HCT116 (cell line): ENCODE measurements at regions not wholly inside any gene's neighbourhood (a gene's known extent, or its start where the extent isn't known, plus 50 kb on each side); places are given as distances from the start of the nearest gene placed in this dataset.

ENCODE experiments used
- ATAC-seq: fragments of 200-7000 bp; cut with Tn5 transposase; 2 replicates; pipeline ENCODE4 v1.9.1; 2020; ENCODE audit warnings: mild to moderate bottlenecking, moderate library complexity
- BruUV-seq: library from RNA; stranded (reverse); fragments of 400-500 nt; replicated peaks from 2 replicates; lab custom pipeline; 2021; lab: Mats Ljungman, UMichigan
- CTCF ChIA-PET: fragments of 300-600 bp; sonication (Branson Sonifier 250); formaldehyde crosslinking; loops from one replicate; lab custom pipeline; 2021; ENCODE audit warnings: antibody characterized with exemption; lab: Charles Lee
- POLR2A ChIA-PET: fragments of 300-600, 350-600 bp; sonication (Branson Sonifier 250); formaldehyde crosslinking; loops from one replicate; lab custom pipeline; 2021; ENCODE audit warnings: antibody characterized with exemption; lab: Charles Lee
- RAD21 ChIA-PET, 2 experiments: fragments of 300-600 bp; sonication (Branson Sonifier 250); formaldehyde crosslinking; loops; one replicate each; lab custom pipeline; 2023; ENCODE audit warnings: low total read pairs in 2 of 2; ENCODE audit not compliant: uncharacterized antibody in 2 of 2, unreplicated experiment in 2 of 2, low non-redundant PET in 1 of 2; lab: Charles Lee
- DNase-seq: peaks from one replicate; pipeline ENCODE4 v3.0.0-alpha.2; 2010; ENCODE audit warnings: low read depth, low spot score
- H2AFZ ChIP-seq: fragments of 200-600 bp; shearing (Covaris generic), sonication (generic); 2 replicates; pipeline ENCODE4 v1.6.1; 2017; ENCODE audit warnings: low read depth, mixed run types, mixed read lengths, antibody characterized with exemption, low read length; ENCODE audit not compliant: poor library complexity, severe bottlenecking
- H3K27ac ChIP-seq: 2 replicates; pipeline ENCODE4 v1.5.1; 2012; ENCODE audit warnings: low read depth, low read length
- H3K27me3 ChIP-seq: fragments of 200-600 bp; sonication (generic); 2 replicates; pipeline ENCODE4 v1.6.1; 2016; ENCODE audit warnings: mixed run types, low read length, mixed read lengths; ENCODE audit not compliant: insufficient read depth
- H3K36me3 ChIP-seq, 2 experiments: fragments of 200-500 bp in 1 of 2; fragments of 200-600 bp in 1 of 2; sonication (Bioruptor generic) in 1 of 2; sonication (generic) in 1 of 2; 2 replicates each; pipeline versions ENCODE4 v1.5.1 to v1.6.1; 2014 to 2016; ENCODE audit warnings: low read length in 2 of 2, inconsistent platforms in 1 of 2, mixed read lengths in 1 of 2, mixed run types in 1 of 2; ENCODE audit not compliant: insufficient read depth in 2 of 2, control insufficient read depth in 1 of 2
- H3K4me1 ChIP-seq, 2 experiments: fragments of 200-600 bp in 1 of 2; sonication (generic) in 1 of 2; 2 replicates each; pipeline versions ENCODE4 v1.5.1 to v1.6.1; 2012 to 2017; ENCODE audit warnings: low read length in 2 of 2, inconsistent platforms in 1 of 2, mild to moderate bottlenecking in 1 of 2, mixed read lengths in 1 of 2, mixed run types in 1 of 2, moderate library complexity in 1 of 2; ENCODE audit not compliant: insufficient read depth in 2 of 2, control insufficient read depth in 1 of 2
- H3K4me2 ChIP-seq: fragments of 200-600 bp; sonication (generic); 2 replicates; pipeline ENCODE4 v1.6.1; 2017; ENCODE audit warnings: mixed run types, low read length, mixed read lengths
- H3K4me3 ChIP-seq, 2 experiments: fragments of 200-600 bp in 1 of 2; sonication (generic) in 1 of 2; replicated peaks in 1 of 2; 2 replicates each; pipeline ENCODE4 v1.5.1; 2011 to 2016; ENCODE audit warnings: low read length in 2 of 2, control low read depth in 1 of 2, low read depth in 1 of 2, mild to moderate bottlenecking in 1 of 2, mixed read lengths in 1 of 2, mixed run types in 1 of 2
- H3K79me2 ChIP-seq: fragments of 200-600 bp; sonication (generic); 2 replicates; pipeline ENCODE4 v1.6.1; 2017; ENCODE audit warnings: mild to moderate bottlenecking, mixed run types, low read length, moderate library complexity, mixed read lengths; ENCODE audit not compliant: insufficient read depth
- H3K9ac ChIP-seq: fragments of 200-600 bp; sonication (generic); 2 replicates; pipeline ENCODE4 v1.6.1; 2016; ENCODE audit warnings: low read length, mixed read lengths
- H3K9me2 ChIP-seq: fragments of 200-600 bp; sonication (generic), shearing (Covaris generic); 2 replicates; pipeline ENCODE4 v1.6.1; 2017; ENCODE audit warnings: mixed run types, mild to moderate bottlenecking, moderate library complexity; ENCODE audit not compliant: insufficient read depth
- H3K9me3 ChIP-seq, 2 experiments: fragments of 200-500 bp in 1 of 2; fragments of 200-600 bp in 1 of 2; sonication (Bioruptor generic) in 1 of 2; sonication (generic) in 1 of 2; 2 replicates each; pipeline ENCODE4 v1.6.1; 2014 to 2017; ENCODE audit warnings: low read length in 2 of 2, mixed read lengths in 2 of 2, inconsistent platforms in 1 of 2, low read depth in 1 of 2, mild to moderate bottlenecking in 1 of 2, mixed run types in 1 of 2, moderate library complexity in 1 of 2; ENCODE audit not compliant: control insufficient read depth in 1 of 2, insufficient read depth in 1 of 2
- H4K20me1 ChIP-seq: fragments of 200-600 bp; sonication (generic), shearing (Covaris generic); 2 replicates; pipeline ENCODE4 v1.6.1; 2017; ENCODE audit warnings: mixed run types, mild to moderate bottlenecking, moderate library complexity; ENCODE audit not compliant: insufficient read depth
- CEBPB ChIP-seq: IDR thresholded peaks from 2 replicates; pipeline ENCODE4 v1.6.1; 2012; ENCODE audit warnings: low read depth
- CTCF ChIP-seq, 3 experiments: fragments of 200-600 bp in 1 of 3; sonication (generic) in 1 of 3; IDR thresholded peaks in 2 of 3; conservative IDR thresholded peaks in 1 of 3; 2 replicates each; pipeline ENCODE4 v1.5.1; 2012 to 2017; ENCODE audit warnings: low read depth in 2 of 3, low read length in 2 of 3, antibody characterized with exemption in 1 of 3, borderline replicate concordance in 1 of 3, control low read depth in 1 of 3, mild to moderate bottlenecking in 1 of 3, mixed read lengths in 1 of 3, mixed run types in 1 of 3, moderate library complexity in 1 of 3; ENCODE audit not compliant: insufficient read depth in 1 of 3
- EGR1 ChIP-seq: IDR thresholded peaks from 2 replicates; pipeline ENCODE4 v1.6.1; 2012; ENCODE audit warnings: low read depth
- ELF1 ChIP-seq: IDR thresholded peaks from 2 replicates; pipeline ENCODE4 v1.6.1; 2012; ENCODE audit warnings: low read depth, borderline replicate concordance
- EZH2 ChIP-seq: fragments of 200-600 bp; sonication (generic); IDR thresholded peaks from 2 replicates; pipeline ENCODE4 v1.6.1; 2017; ENCODE audit warnings: antibody characterized with exemption, mixed run types
- JUND ChIP-seq: IDR thresholded peaks from 2 replicates; pipeline ENCODE4 v1.6.1; 2012
- MAX ChIP-seq: IDR thresholded peaks from 2 replicates; pipeline ENCODE4 v1.6.1; 2012
- POLR2A ChIP-seq: IDR thresholded peaks from 2 replicates; pipeline ENCODE4 v1.7.0; 2011; ENCODE audit warnings: borderline replicate concordance; ENCODE audit not compliant: insufficient read depth, insufficient read length; ENCODE audit errors: extremely low read depth
- RAD21 ChIP-seq: IDR thresholded peaks from 2 replicates; pipeline ENCODE4 v1.6.1; 2012; ENCODE audit warnings: low read depth, mild to moderate bottlenecking
- SP1 ChIP-seq: IDR thresholded peaks from 2 replicates; pipeline ENCODE4 v1.6.1; 2012; ENCODE audit warnings: low read depth
- TCF7L2 ChIP-seq: IDR thresholded peaks from 2 replicates; pipeline ENCODE4 v1.7.0; 2011; ENCODE audit warnings: borderline replicate concordance, inconsistent platforms; ENCODE audit not compliant: insufficient read depth, insufficient read length; ENCODE audit errors: extremely low read depth
- ZFX ChIP-seq: fragments of 450-650 bp; IDR thresholded peaks from 2 replicates; pipeline ENCODE4 v1.6.1; 2017
- intact Hi-C: fragments of 100-400 bp; cut with micrococcal nuclease; formaldehyde crosslinking; loops from 2 replicates; pipeline ENCODE4 v1.10.0; 2022
- TF ChIP-seq, protein P1 (sequence below): IDR thresholded peaks from 2 replicates; pipeline ENCODE4 v1.6.1; 2012
- TF ChIP-seq, protein P2 (sequence below): IDR thresholded peaks from 2 replicates; pipeline ENCODE4 v1.6.1; 2011; ENCODE audit warnings: mild to moderate bottlenecking, low read length, moderate library complexity; ENCODE audit not compliant: insufficient replicate concordance; ENCODE audit errors: extremely low read depth

DNA sequence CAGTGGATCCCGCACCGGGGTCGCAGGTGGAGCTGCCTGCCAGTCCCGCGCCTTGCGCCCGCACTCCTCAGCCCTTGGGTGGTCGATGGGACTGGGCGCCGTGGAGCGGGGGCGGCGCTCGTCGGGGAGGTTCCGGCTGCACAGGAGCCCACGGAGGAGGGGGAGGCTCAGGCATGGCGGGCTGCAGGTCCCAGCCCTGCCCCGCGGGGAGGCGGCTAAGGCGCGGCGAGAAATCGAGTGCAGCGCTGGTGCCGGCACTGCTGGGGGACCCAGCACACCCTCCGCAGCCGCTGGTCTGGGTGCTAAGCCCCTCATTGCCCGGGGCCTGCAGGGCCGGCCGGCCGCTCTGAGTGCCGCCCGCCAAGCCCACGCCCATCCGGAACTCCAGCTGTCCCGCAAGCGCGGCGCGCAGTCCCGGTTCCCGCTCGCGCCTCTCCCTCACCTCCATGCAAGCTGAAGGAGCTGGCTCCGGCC lies 120.6 kb upstream of the MEF2C start:
- no peak overlapping the region for H3K4me3 ChIP-seq
- H3K9me3 ChIP-seq = no peaks in the 10 kb centered on the region
- BruUV-seq = no TSS peak
- H4K20me1 ChIP-seq = no peaks in the 10 kb centered on the region
- H3K9me2 ChIP-seq = no peaks in the 10 kb centered on the region
- POLR2A ChIA-PET = no interaction called here
- H3K79me2 ChIP-seq = no peaks in the 10 kb centered on the region
- H2AFZ ChIP-seq = no peak overlapping the region
- CTCF ChIA-PET = no interaction called here
- no peak overlapping the region for H3K27ac ChIP-seq
- no peak overlapping the region for H3K4me2 ChIP-seq
- no peaks in the 10 kb centered on the region for H3K27me3 ChIP-seq
- RAD21 ChIA-PET = no interaction called here
- H3K4me1 ChIP-seq = no peaks in the 10 kb centered on the region
- H3K9ac ChIP-seq = no peak overlapping the region
- intact Hi-C loops = no loop called here
- no peak for TF ChIP-seq MAX
- no peak for TF ChIP-seq CEBPB
- TF ChIP-seq JUND = no peak
- TF ChIP-seq CTCF (IDR thresholded peaks at IDR 0.05 in 2 of 3, conservative IDR thresholded peaks at IDR 0.05 in 1 of 3; ENCODE audit: borderline replicate concordance in 1 of 3, insufficient read depth in 1 of 3, low read depth in 2 of 3, low read length in 2 of 3) = no peak
- TF ChIP-seq POLR2A = no peak
- TF ChIP-seq, protein P1, sequence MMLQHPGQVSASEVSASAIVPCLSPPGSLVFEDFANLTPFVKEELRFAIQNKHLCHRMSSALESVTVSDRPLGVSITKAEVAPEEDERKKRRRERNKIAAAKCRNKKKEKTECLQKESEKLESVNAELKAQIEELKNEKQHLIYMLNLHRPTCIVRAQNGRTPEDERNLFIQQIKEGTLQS = no peak
- no peak for TF ChIP-seq RAD21
- TF ChIP-seq, protein P2, sequence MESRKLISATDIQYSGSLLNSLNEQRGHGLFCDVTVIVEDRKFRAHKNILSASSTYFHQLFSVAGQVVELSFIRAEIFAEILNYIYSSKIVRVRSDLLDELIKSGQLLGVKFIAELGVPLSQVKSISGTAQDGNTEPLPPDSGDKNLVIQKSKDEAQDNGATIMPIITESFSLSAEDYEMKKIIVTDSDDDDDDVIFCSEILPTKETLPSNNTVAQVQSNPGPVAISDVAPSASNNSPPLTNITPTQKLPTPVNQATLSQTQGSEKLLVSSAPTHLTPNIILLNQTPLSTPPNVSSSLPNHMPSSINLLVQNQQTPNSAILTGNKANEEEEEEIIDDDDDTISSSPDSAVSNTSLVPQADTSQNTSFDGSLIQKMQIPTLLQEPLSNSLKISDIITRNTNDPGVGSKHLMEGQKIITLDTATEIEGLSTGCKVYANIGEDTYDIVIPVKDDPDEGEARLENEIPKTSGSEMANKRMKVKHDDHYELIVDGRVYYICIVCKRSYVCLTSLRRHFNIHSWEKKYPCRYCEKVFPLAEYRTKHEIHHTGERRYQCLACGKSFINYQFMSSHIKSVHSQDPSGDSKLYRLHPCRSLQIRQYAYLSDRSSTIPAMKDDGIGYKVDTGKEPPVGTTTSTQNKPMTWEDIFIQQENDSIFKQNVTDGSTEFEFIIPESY = no peak
- no peak for TF ChIP-seq SP1
- TF ChIP-seq EGR1 = no peak
- TF ChIP-seq TCF7L2 = no peak
- no peak for TF ChIP-seq EZH2
- no peak for TF ChIP-seq ELF1
- no peak for TF ChIP-seq ZFX
- TF ChIP-seq, all 23 proteins: peak for 0
- no peaks in the 10 kb centered on the region for H3K36me3 ChIP-seq
- no peak for ATAC-seq
- no peak for DNase-seq
